Endothelial cell of umbilical vein (primary cell): ENCODE measurements at regions not wholly inside any gene's neighbourhood (a gene's known extent, or its start where the extent isn't known, plus 50 kb on each side); places are given as distances from the start of the nearest gene placed in this dataset.
"Not testable (repeated sequence)": the region's sequence is repeated elsewhere in the genome, so short reads cannot be mapped to it uniquely, and the experiment has no call there.

Source experiments
- POLR2A ChIP-seq: IDR thresholded peaks from 2 replicates; pipeline ENCODE4 v1.6.1; 2012; ENCODE audit warnings: low read depth, mild to moderate bottlenecking, control low read depth, low read length
- POLR2AphosphoS5 ChIP-seq: IDR thresholded peaks from 2 replicates; pipeline ENCODE4 v1.6.1; 2012; ENCODE audit warnings: low read depth, mild to moderate bottlenecking, control low read depth, low read length, moderate library complexity; ENCODE audit not compliant: insufficient read depth
- TF ChIP-seq, protein P1 (sequence below), 2 donors: IDR thresholded peaks; 1 replicate in 1 of 2; 2 replicates in 1 of 2; pipeline ENCODE4 v1.5.1; 2011; ENCODE audit warnings: low read length in 2 of 2, mild to moderate bottlenecking in 2 of 2, moderate library complexity in 2 of 2, control low read depth in 1 of 2, inconsistent platforms in 1 of 2, low read depth in 1 of 2; ENCODE audit not compliant: insufficient read depth in 1 of 2; ENCODE audit errors: extremely low read depth in 1 of 2

DNA sequence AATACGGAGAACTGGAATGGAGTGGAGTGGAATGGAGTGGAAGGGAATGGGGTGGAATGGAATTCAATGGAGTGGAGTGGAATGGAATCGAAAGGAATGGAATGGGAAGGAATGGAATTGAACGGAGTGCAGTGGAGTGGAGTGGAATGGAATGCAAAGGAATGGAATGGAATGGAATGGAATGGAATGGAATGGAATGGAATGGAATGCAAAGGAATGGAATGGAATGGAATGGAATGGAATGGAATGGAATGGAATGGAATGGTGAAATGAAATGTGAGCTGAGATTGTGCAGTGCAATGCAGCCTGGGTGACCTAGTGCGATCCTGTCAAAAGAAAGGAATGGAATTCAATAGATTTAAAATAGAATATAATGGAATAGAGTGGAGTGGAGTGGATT, 357.3 kb upstream of the WSB1 start:
- TF ChIP-seq POLR2A, POLR2AphosphoS5: not testable (repeated sequence)
- TF ChIP-seq, protein P1, sequence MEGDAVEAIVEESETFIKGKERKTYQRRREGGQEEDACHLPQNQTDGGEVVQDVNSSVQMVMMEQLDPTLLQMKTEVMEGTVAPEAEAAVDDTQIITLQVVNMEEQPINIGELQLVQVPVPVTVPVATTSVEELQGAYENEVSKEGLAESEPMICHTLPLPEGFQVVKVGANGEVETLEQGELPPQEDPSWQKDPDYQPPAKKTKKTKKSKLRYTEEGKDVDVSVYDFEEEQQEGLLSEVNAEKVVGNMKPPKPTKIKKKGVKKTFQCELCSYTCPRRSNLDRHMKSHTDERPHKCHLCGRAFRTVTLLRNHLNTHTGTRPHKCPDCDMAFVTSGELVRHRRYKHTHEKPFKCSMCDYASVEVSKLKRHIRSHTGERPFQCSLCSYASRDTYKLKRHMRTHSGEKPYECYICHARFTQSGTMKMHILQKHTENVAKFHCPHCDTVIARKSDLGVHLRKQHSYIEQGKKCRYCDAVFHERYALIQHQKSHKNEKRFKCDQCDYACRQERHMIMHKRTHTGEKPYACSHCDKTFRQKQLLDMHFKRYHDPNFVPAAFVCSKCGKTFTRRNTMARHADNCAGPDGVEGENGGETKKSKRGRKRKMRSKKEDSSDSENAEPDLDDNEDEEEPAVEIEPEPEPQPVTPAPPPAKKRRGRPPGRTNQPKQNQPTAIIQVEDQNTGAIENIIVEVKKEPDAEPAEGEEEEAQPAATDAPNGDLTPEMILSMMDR (IDR thresholded peaks at IDR 0.05; ENCODE audit: extremely low read depth in 1 of 2, insufficient read depth in 1 of 2, low read depth in 1 of 2, low read length in 2 of 2): not testable (repeated sequence)
